ENCODE measurements at regions not wholly inside any gene's neighbourhood (a gene's known extent, or its start where the extent isn't known, plus 50 kb on each side); places are given as distances from the start of the nearest gene placed in this dataset.

GRCh38 chr1:184860535-184860934 is 105.9 kb upstream of the EDEM3 start:
- no peak overlapping the region for H3K27ac ChIP-seq (ENCODE audit: low read depth, low read length)
- H3K27me3 ChIP-seq (ENCODE audit: control insufficient read depth, insufficient read depth, low read length), result no peaks in the 10 kb centered on the region
- no peaks in the 10 kb centered on the region for H3K4me1 ChIP-seq (ENCODE audit: control insufficient read depth, insufficient read depth, low read length)
- no peaks in the 10 kb centered on the region for H3K9me3 ChIP-seq (ENCODE audit: control insufficient read depth, insufficient read depth, low read length)
- H3K36me3 ChIP-seq (ENCODE audit: control insufficient read depth, insufficient read depth, low read length), result no peaks in the 10 kb centered on the region
- H3K4me3 ChIP-seq (ENCODE audit: low read depth, low read length), result no peak overlapping the region
- no peak for DNase-seq (ENCODE audit: low read depth in 4 of 6, low spot score in 6 of 6)

GRCh38 chr1:184859381-184860105 is 104.9 kb upstream of the EDEM3 start:
- H3K27ac ChIP-seq (ENCODE audit: low read depth, low read length), result no peak overlapping the region
- H3K4me3 ChIP-seq (ENCODE audit: low read depth, low read length), result no peak overlapping the region
- H3K4me1 ChIP-seq (ENCODE audit: control insufficient read depth, insufficient read depth, low read length), result no peaks in the 10 kb centered on the region
- H3K27me3 ChIP-seq (ENCODE audit: control insufficient read depth, insufficient read depth, low read length), result no peaks in the 10 kb centered on the region
- no peak for DNase-seq (ENCODE audit: low read depth in 4 of 6, low spot score in 6 of 6)
- 100% methylated on average over 4 of the region's 5 CpGs for WGBS (ENCODE audit: insufficient coverage)
- H3K36me3 ChIP-seq (ENCODE audit: control insufficient read depth, insufficient read depth, low read length), result no peaks in the 10 kb centered on the region
- H3K9me3 ChIP-seq (ENCODE audit: control insufficient read depth, insufficient read depth, low read length), result no peaks in the 10 kb centered on the region

- no peak overlapping the region for H3K4me3 ChIP-seq (ENCODE audit: low read depth, low read length)
- WGBS (ENCODE audit: insufficient coverage), result no CpG with 5 or more reads among the region's 3 CpGs
- no peaks in the 10 kb centered on the region for H3K36me3 ChIP-seq (ENCODE audit: control insufficient read depth, insufficient read depth, low read length)
- no peaks in the 10 kb centered on the region for H3K4me1 ChIP-seq (ENCODE audit: control insufficient read depth, insufficient read depth, low read length)
- H3K27me3 ChIP-seq (ENCODE audit: control insufficient read depth, insufficient read depth, low read length), result no peaks in the 10 kb centered on the region
- DNase-seq (ENCODE audit: low read depth in 4 of 6, low spot score in 6 of 6), result no peak
- no peak overlapping the region for H3K27ac ChIP-seq (ENCODE audit: low read depth, low read length)
- H3K9me3 ChIP-seq (ENCODE audit: control insufficient read depth, insufficient read depth, low read length), result no peaks in the 10 kb centered on the region
Measured at GRCh38 chr1:184858288-184858687, 103.6 kb upstream of the EDEM3 start.

- H3K4me3 ChIP-seq (ENCODE audit: low read depth, low read length), result no peak overlapping the region
Measured at GRCh38 chr1:184854496-184855140, 100.0 kb upstream of the EDEM3 start.

GRCh38 chr1:184854036-184854435 is 99.4 kb upstream of the EDEM3 start:
- Histone ChIP-seq H3K4me3 (ENCODE audit: low read depth, low read length) (no peak overlapping the region), H3K9me3 (ENCODE audit: control insufficient read depth, insufficient read depth, low read length) (no peaks in the 10 kb centered on the region), H3K27me3 (ENCODE audit: control insufficient read depth, insufficient read depth, low read length) (no peaks in the 10 kb centered on the region), H3K36me3 (ENCODE audit: control insufficient read depth, insufficient read depth, low read length) (no peaks in the 10 kb centered on the region), H3K27ac (ENCODE audit: low read depth, low read length) (no peak overlapping the region), H3K4me1 (ENCODE audit: control insufficient read depth, insufficient read depth, low read length) (no peaks in the 10 kb centered on the region)
- WGBS (ENCODE audit: insufficient coverage), result no CpG with 5 or more reads among the region's 1 CpG
- DNase-seq (ENCODE audit: low read depth in 4 of 6, low spot score in 6 of 6), result no peak

More at GRCh38 chr1:184854496-184855140, 100.0 kb upstream of the EDEM3 start:
- WGBS (ENCODE audit: insufficient coverage), result no CpG with 5 or more reads among the region's 1 CpG
- Histone ChIP-seq H3K9me3 (ENCODE audit: control insufficient read depth, insufficient read depth, low read length) (no peaks in the 10 kb centered on the region), H3K27ac (ENCODE audit: low read depth, low read length) (no peak overlapping the region), H3K36me3 (ENCODE audit: control insufficient read depth, insufficient read depth, low read length) (no peaks in the 10 kb centered on the region), H3K4me1 (ENCODE audit: control insufficient read depth, insufficient read depth, low read length) (no peaks in the 10 kb centered on the region), H3K27me3 (ENCODE audit: control insufficient read depth, insufficient read depth, low read length) (no peaks in the 10 kb centered on the region)
- no peak for DNase-seq (ENCODE audit: low read depth in 4 of 6, low spot score in 6 of 6)

- DNase-seq (ENCODE audit: low read depth in 4 of 6, low spot score in 6 of 6), result no peak
- Histone ChIP-seq H3K27me3 (ENCODE audit: control insufficient read depth, insufficient read depth, low read length) (no peaks in the 10 kb centered on the region), H3K4me3 (ENCODE audit: low read depth, low read length) (no peak overlapping the region), H3K9me3 (ENCODE audit: control insufficient read depth, insufficient read depth, low read length) (no peaks in the 10 kb centered on the region), H3K27ac (ENCODE audit: low read depth, low read length) (no peak overlapping the region), H3K36me3 (ENCODE audit: control insufficient read depth, insufficient read depth, low read length) (no peaks in the 10 kb centered on the region), H3K4me1 (ENCODE audit: control insufficient read depth, insufficient read depth, low read length) (no peaks in the 10 kb centered on the region)
- 97% methylated on average over 8 of the region's 14 CpGs for WGBS (ENCODE audit: insufficient coverage)
Measured at GRCh38 chr1:184851822-184852746, 97.4 kb upstream of the EDEM3 start.

GRCh38 chr1:184843732-184844495 is 89.3 kb upstream of the EDEM3 start:
- 78% methylated on average over 6 of the region's 6 CpGs for WGBS (ENCODE audit: insufficient coverage)
- Histone ChIP-seq H3K9me3 (ENCODE audit: control insufficient read depth, insufficient read depth, low read length) (no peaks in the 10 kb centered on the region), H3K27ac (ENCODE audit: low read depth, low read length) (no peak overlapping the region), H3K4me3 (ENCODE audit: low read depth, low read length) (no peak overlapping the region), H3K27me3 (ENCODE audit: control insufficient read depth, insufficient read depth, low read length) (no peaks in the 10 kb centered on the region), H3K4me1 (ENCODE audit: control insufficient read depth, insufficient read depth, low read length) (no peaks in the 10 kb centered on the region), H3K36me3 (ENCODE audit: control insufficient read depth, insufficient read depth, low read length) (no peaks in the 10 kb centered on the region)
- peak in 1 of 6 donors; percentile 36 for DNase-seq (ENCODE audit: low read depth in 4 of 6, low spot score in 6 of 6)

GRCh38 chr1:184840596-184840995 is 85.9 kb upstream of the EDEM3 start:
- Histone ChIP-seq H3K27me3 (ENCODE audit: control insufficient read depth, insufficient read depth, low read length) (no peaks in the 10 kb centered on the region), H3K4me3 (ENCODE audit: low read depth, low read length) (no peak overlapping the region), H3K27ac (ENCODE audit: low read depth, low read length) (no peak overlapping the region), H3K4me1 (ENCODE audit: control insufficient read depth, insufficient read depth, low read length) (no peaks in the 10 kb centered on the region), H3K9me3 (ENCODE audit: control insufficient read depth, insufficient read depth, low read length) (no peaks in the 10 kb centered on the region), H3K36me3 (ENCODE audit: control insufficient read depth, insufficient read depth, low read length) (no peaks in the 10 kb centered on the region)
- WGBS (ENCODE audit: insufficient coverage), result no CpG with 5 or more reads among the region's 2 CpGs
- DNase-seq (ENCODE audit: low read depth in 4 of 6, low spot score in 6 of 6), result no peak

- H3K27me3 ChIP-seq (ENCODE audit: control insufficient read depth, insufficient read depth, low read length), result no peaks in the 10 kb centered on the region
- WGBS (ENCODE audit: insufficient coverage), result no CpG with 5 or more reads among the region's 2 CpGs
- H3K36me3 ChIP-seq (ENCODE audit: control insufficient read depth, insufficient read depth, low read length), result no peaks in the 10 kb centered on the region
- DNase-seq (ENCODE audit: low read depth in 4 of 6, low spot score in 6 of 6), result peak in 2 of 6 donors; percentile 39 to 71
- H3K27ac ChIP-seq (ENCODE audit: low read depth, low read length), result peak overlapping the region; percentile 57
- H3K4me1 ChIP-seq (ENCODE audit: control insufficient read depth, insufficient read depth, low read length), result no peaks in the 10 kb centered on the region
- H3K9me3 ChIP-seq (ENCODE audit: control insufficient read depth, insufficient read depth, low read length), result no peaks in the 10 kb centered on the region
- H3K4me3 ChIP-seq (ENCODE audit: low read depth, low read length), result no peak overlapping the region
Measured at GRCh38 chr1:184838504-184838951, 83.9 kb upstream of the EDEM3 start.

Data from spinal cord (tissue), 9 donors.